H1 (cell line): ENCODE measurements at regions not wholly inside any gene's neighbourhood (a gene's known extent, or its start where the extent isn't known, plus 50 kb on each side); places are given as distances from the start of the nearest gene placed in this dataset.

Experiments
- CTCF ChIA-PET: fragments of 300-600 bp; sonication (Branson Sonifier 250); formaldehyde crosslinking; loops from one replicate; lab custom pipeline; 2021; ENCODE audit not compliant: partially characterized antibody; lab: Charles Lee
- POLR2A ChIA-PET: fragments of 300-600 bp; sonication (Branson Sonifier 250); formaldehyde crosslinking; loops from one replicate; lab custom pipeline; 2021; ENCODE audit warnings: inconsistent platforms; ENCODE audit not compliant: partially characterized antibody; lab: Charles Lee
- DNase-seq, 2 experiments: peaks; one replicate each; pipeline versions ENCODE4 v3.0.0 to v3.0.0-alpha.2; 2010 to 2022; ENCODE audit warnings: low spot score in 2 of 2, low read depth in 1 of 2, mixed read lengths in 1 of 2
- FAIRE-seq: peaks from 2 replicates; lab custom pipeline; 2011; peaks lifted over from hg19 to GRCh38; lab: Jason Lieb, UNC
- H2AFZ ChIP-seq: 2 replicates; pipeline ENCODE4 v1.8.1; 2012; ENCODE audit warnings: low read length, inconsistent platforms
- H2AK5ac ChIP-seq: 2 replicates; pipeline ENCODE4 v1.6.1; 2013; ENCODE audit warnings: low read depth, low read length
- H2BK120ac ChIP-seq: replicated peaks from 2 replicates; pipeline ENCODE3; 2013; ENCODE audit warnings: low read depth, low read length, inconsistent platforms
- H2BK12ac ChIP-seq: 2 replicates; pipeline ENCODE4 v1.6.1; 2013; ENCODE audit warnings: low read depth, low read length
- H2BK15ac ChIP-seq: 2 replicates; pipeline ENCODE4 v1.6.1; 2013; ENCODE audit warnings: low read length
- H2BK20ac ChIP-seq: 2 replicates; pipeline ENCODE4 v1.6.1; 2013; ENCODE audit warnings: low read length
- H2BK5ac ChIP-seq: 2 replicates; pipeline ENCODE4 v1.6.1; 2013; ENCODE audit warnings: low read depth, low read length
- H3K14ac ChIP-seq: 2 replicates; pipeline ENCODE4 v1.6.1; 2013; ENCODE audit warnings: inconsistent platforms; ENCODE audit not compliant: insufficient read length
- H3K18ac ChIP-seq: 2 replicates; pipeline ENCODE4 v1.6.1; 2013; ENCODE audit warnings: low read length; ENCODE audit errors: extremely low read depth
- H3K23ac ChIP-seq: 2 replicates; pipeline ENCODE4 v1.6.1; 2013; ENCODE audit warnings: inconsistent platforms; ENCODE audit not compliant: insufficient read length
- H3K23me2 ChIP-seq: 2 replicates; pipeline ENCODE4 v1.6.1; 2013; ENCODE audit warnings: low read depth, low read length
- H3K27ac ChIP-seq: 2 replicates; pipeline ENCODE4 v1.6.1; 2011; ENCODE audit warnings: low read depth, low read length, inconsistent platforms
- H3K27me3 ChIP-seq, 4 experiments: replicated peaks in 1 of 4; 1 replicate in 1 of 4; 2 replicates in 3 of 4; pipeline versions ENCODE4 v1.6.1 to v1.8.1; 2011 to 2013; ENCODE audit warnings: low read length in 3 of 4, mild to moderate bottlenecking in 3 of 4, inconsistent platforms in 2 of 4, mixed read lengths in 2 of 4, moderate library complexity in 1 of 4; ENCODE audit not compliant: control insufficient read depth in 3 of 4, insufficient read depth in 3 of 4; ENCODE audit errors: extremely low read depth in 1 of 4
- H3K36me3 ChIP-seq, 4 experiments: 2 replicates each; pipeline versions ENCODE4 v1.6.1 to v1.8.1; 2011 to 2013; ENCODE audit warnings: mild to moderate bottlenecking in 4 of 4, low read length in 3 of 4, moderate library complexity in 2 of 4, control low read depth in 1 of 4, inconsistent platforms in 1 of 4; ENCODE audit not compliant: insufficient read depth in 4 of 4, control insufficient read depth in 2 of 4
- H3K4ac ChIP-seq: replicated peaks from 2 replicates; pipeline ENCODE3; 2013; ENCODE audit warnings: low read length, low read depth, mixed read lengths, inconsistent platforms; ENCODE audit not compliant: insufficient read length
- H3K4me1 ChIP-seq, 4 experiments: replicated peaks in 1 of 4; 1 replicate in 1 of 4; 2 replicates in 3 of 4; pipeline versions ENCODE4 v1.6.1 to v1.8.1; 2011 to 2013; ENCODE audit warnings: low read length in 3 of 4, inconsistent platforms in 2 of 4, mixed read lengths in 1 of 4; ENCODE audit not compliant: insufficient read depth in 4 of 4, control insufficient read depth in 3 of 4
- H3K4me2 ChIP-seq, 2 experiments: 2 replicates each; pipeline versions ENCODE4 v1.6.1 to v1.8.1; 2011 to 2013; ENCODE audit warnings: low read depth in 2 of 2, low read length in 2 of 2, control low read depth in 1 of 2, inconsistent platforms in 1 of 2, mild to moderate bottlenecking in 1 of 2; ENCODE audit not compliant: insufficient read depth in 1 of 2
- H3K4me3 ChIP-seq, 4 experiments: fragments of 200-600, 300-600 bp in 1 of 4; sonication (generic), shearing (Covaris generic), sonication (Bioruptor Twin) in 1 of 4; 2 replicates each; pipeline versions ENCODE4 v1.5.1 to v1.8.1; 2011 to 2016; ENCODE audit warnings: low read length in 4 of 4, low read depth in 3 of 4, control low read depth in 2 of 4, inconsistent platforms in 2 of 4, mild to moderate bottlenecking in 2 of 4, mixed read lengths in 1 of 4, moderate library complexity in 1 of 4; ENCODE audit not compliant: insufficient read depth in 2 of 4; ENCODE audit errors: extremely low read depth in 1 of 4
- H3K56ac ChIP-seq: replicated peaks from 2 replicates; pipeline ENCODE3; 2013; ENCODE audit warnings: low read depth, mild to moderate bottlenecking, mixed read lengths, low read length, inconsistent platforms; ENCODE audit not compliant: insufficient read length
- H3K79me1 ChIP-seq: 2 replicates; pipeline ENCODE4 v1.6.1; 2013; ENCODE audit warnings: low read depth, low read length, control low read depth
- H3K79me2 ChIP-seq, 2 experiments: 2 replicates each; pipeline versions ENCODE4 v1.6.1 to v1.8.1; 2012 to 2013; ENCODE audit warnings: low read length in 2 of 2, mild to moderate bottlenecking in 2 of 2, inconsistent platforms in 1 of 2; ENCODE audit not compliant: insufficient read depth in 2 of 2, control insufficient read depth in 1 of 2
- H3K9ac ChIP-seq, 4 experiments: replicated peaks in 1 of 4; 1 replicate in 1 of 4; 2 replicates in 3 of 4; pipeline versions ENCODE4 v1.6.1 to v1.8.1; 2011 to 2013; ENCODE audit warnings: low read depth in 3 of 4, low read length in 3 of 4, control low read depth in 2 of 4, mild to moderate bottlenecking in 2 of 4, moderate library complexity in 2 of 4, inconsistent platforms in 1 of 4; ENCODE audit errors: extremely low read depth in 1 of 4
- H3K9me3 ChIP-seq, 2 experiments: 2 replicates each; pipeline versions ENCODE4 v1.6.1 to v1.8.1; 2012 to 2013; ENCODE audit warnings: mild to moderate bottlenecking in 2 of 2, moderate library complexity in 2 of 2, control low read depth in 1 of 2, inconsistent platforms in 1 of 2, low read depth in 1 of 2, low read length in 1 of 2, mixed read lengths in 1 of 2; ENCODE audit not compliant: insufficient read depth in 2 of 2
- H4K20me1 ChIP-seq, 2 experiments: replicated peaks in 1 of 2; 2 replicates each; pipeline versions ENCODE3 to v1.8.1; 2011 to 2013; ENCODE audit warnings: inconsistent platforms in 2 of 2, low read length in 2 of 2, mild to moderate bottlenecking in 1 of 2; ENCODE audit not compliant: insufficient read depth in 2 of 2, control insufficient read depth in 1 of 2
- H4K5ac ChIP-seq: 2 replicates; pipeline ENCODE4 v1.6.1; 2013; ENCODE audit warnings: low read length, low read depth, mixed read lengths, inconsistent platforms; ENCODE audit not compliant: insufficient read length
- H4K8ac ChIP-seq: 2 replicates; pipeline ENCODE4 v1.8.0; 2013; ENCODE audit warnings: mild to moderate bottlenecking, moderate library complexity, low read length, inconsistent platforms; ENCODE audit not compliant: insufficient read depth; ENCODE audit errors: extremely low read depth
- H4K91ac ChIP-seq: replicated peaks from 2 replicates; pipeline ENCODE3; 2013; ENCODE audit warnings: low read length, mixed read lengths, inconsistent platforms; ENCODE audit not compliant: insufficient read length
- ATF2 ChIP-seq: IDR thresholded peaks from 2 replicates; pipeline ENCODE4 v1.6.1; 2012; ENCODE audit warnings: low read length, inconsistent platforms
- CHD1 ChIP-seq: IDR thresholded peaks from 2 replicates; pipeline ENCODE4 v1.6.1; 2012; ENCODE audit warnings: low read depth, low read length, improper control_type of control experiment
- CREB1 ChIP-seq: IDR thresholded peaks from 2 replicates; pipeline ENCODE4 v1.6.1; 2012; ENCODE audit warnings: inconsistent platforms
- HDAC2 ChIP-seq, 2 experiments: fragments of 300-600 bp in 1 of 2; sonication (generic) in 1 of 2; IDR thresholded peaks; 2 replicates each; pipeline ENCODE4 v1.6.1; 2011 to 2012; ENCODE audit warnings: low read depth in 2 of 2, low read length in 2 of 2, mild to moderate bottlenecking in 2 of 2, moderate library complexity in 2 of 2, borderline replicate concordance in 1 of 2, inconsistent platforms in 1 of 2
- KDM5A ChIP-seq: fragments of 200-600 bp; IDR thresholded peaks from 2 replicates; pipeline ENCODE4 v1.7.1; 2012; ENCODE audit warnings: mild to moderate bottlenecking, low read length, inconsistent platforms, mixed read lengths
- NRF1 ChIP-seq: IDR thresholded peaks from 2 replicates; pipeline ENCODE4 v1.6.1; 2011; ENCODE audit warnings: mild to moderate bottlenecking, low read depth, low read length, improper control_type of control experiment
- RAD21 ChIP-seq, 2 experiments: IDR thresholded peaks in 1 of 2; conservative IDR thresholded peaks in 1 of 2; 2 replicates each; pipeline ENCODE4 v1.6.1; 2011; ENCODE audit warnings: low read depth in 2 of 2, low read length in 2 of 2, improper control_type of control experiment in 1 of 2, inconsistent platforms in 1 of 2, mild to moderate bottlenecking in 1 of 2, moderate library complexity in 1 of 2
- RNF2 ChIP-seq: fragments of 200-900, 300-1000 bp; sonication (generic); IDR thresholded peaks from 2 replicates; pipeline ENCODE4 v1.7.1; 2016; ENCODE audit warnings: borderline replicate concordance, low read depth, mild to moderate bottlenecking, antibody characterized with exemption, low read length; ENCODE audit not compliant: poor library complexity, severe bottlenecking; ENCODE audit errors: missing control alignments
- SIN3A ChIP-seq, 2 experiments: IDR thresholded peaks in 1 of 2; conservative IDR thresholded peaks in 1 of 2; 2 replicates each; pipeline ENCODE4 v1.6.1; 2011 to 2012; ENCODE audit warnings: low read length in 2 of 2, improper control_type of control experiment in 1 of 2, low read depth in 1 of 2, mild to moderate bottlenecking in 1 of 2
- SP4 ChIP-seq: IDR thresholded peaks from 2 replicates; pipeline ENCODE4 v1.6.1; 2012; ENCODE audit warnings: low read length, inconsistent platforms
- SUZ12 ChIP-seq: fragments of 200-600 bp; sonication (generic); IDR thresholded peaks from 2 replicates; pipeline ENCODE4 v1.6.1; 2012; ENCODE audit warnings: mild to moderate bottlenecking, inconsistent platforms, low read length, moderate library complexity, mixed read lengths
- TAF1 ChIP-seq: IDR thresholded peaks from 2 replicates; pipeline ENCODE4 v1.6.1; 2011; ENCODE audit warnings: mild to moderate bottlenecking, low read depth, low read length
- TCF12 ChIP-seq: IDR thresholded peaks from 2 replicates; pipeline ENCODE4 v1.6.1; 2011; ENCODE audit warnings: low read depth, mild to moderate bottlenecking, low read length

- Histone ChIP-seq H3K79me2 (no peaks in the 10 kb centered on the region), H3K4me1 (no peaks in the 10 kb centered on the region), H3K14ac (no peak overlapping the region), H4K8ac (no peak overlapping the region), H3K27me3 (peaks cover 0 to 1% (median 0%) of the 10 kb centered on the region in 4 experiments; a peak in 1 of 7 replicates), H3K4me3 (no peak overlapping the region), H3K36me3 (no peaks in the 10 kb centered on the region), H2AFZ (no peak overlapping the region), H3K9me3 (no peaks in the 10 kb centered on the region), H3K4me2 (no peak overlapping the region), H2BK15ac (no peak overlapping the region), H4K91ac (no peak overlapping the region), H3K79me1 (no peaks in the 10 kb centered on the region), H2BK120ac (no peak overlapping the region), H2BK12ac (no peak overlapping the region), H3K56ac (no peak overlapping the region), H3K27ac (no peak overlapping the region), H3K9ac (no peak overlapping the region), H2AK5ac (no peak overlapping the region), H3K23me2 (no peaks in the 10 kb centered on the region), H3K4ac (no peak overlapping the region), H3K18ac (no peak overlapping the region), H4K20me1 (no peaks in the 10 kb centered on the region), H4K5ac (no peak overlapping the region), H2BK5ac (no peak overlapping the region), H2BK20ac (no peak overlapping the region), H3K23ac (no peak overlapping the region)
- POLR2A ChIA-PET = interaction anchor here (1.1 kb wide), 1 partner anchor 57 kb away, joined by 4 read pairs; the partner anchor contains the start of gene CD2AP
- DNase-seq (no peak), FAIRE-seq (no peak)
- CTCF ChIA-PET = interaction anchor here (0.9 to 1.0 kb wide), 2 partner anchors 10 to 347 kb away, joined by 3 read pairs; no protein-coding TSS in a partner anchor
- TF ChIP-seq SIN3A (conservative IDR thresholded peaks at IDR 0.05 in 1 of 2, IDR thresholded peaks at IDR 0.05 in 1 of 2; ENCODE audit: low read depth in 1 of 2, low read length in 2 of 2) (no peak), CHD1 (no peak), HDAC2 (IDR thresholded peaks at IDR 0.05; ENCODE audit: borderline replicate concordance in 1 of 2, low read depth in 2 of 2, low read length in 2 of 2) (no peak), SP4 (no peak), KDM5A (no peak), RAD21 (IDR thresholded peaks at IDR 0.05 in 1 of 2, conservative IDR thresholded peaks at IDR 0.05 in 1 of 2; ENCODE audit: low read depth in 2 of 2, low read length in 2 of 2) (no peak), CREB1 (no peak), RNF2 (no peak), TAF1 (no peak), TCF12 (no peak), SUZ12 (no peak), ATF2 (no peak), NRF1 (no peak)
These were observed 58.0 kb upstream of the CD2AP start for GRCh38 chr6:47419621-47420020.
